Omental fat pad (tissue), 1 donor: ENCODE measurements at regions not wholly inside any gene's neighbourhood (a gene's known extent, or its start where the extent isn't known, plus 50 kb on each side); places are given as distances from the start of the nearest gene placed in this dataset.
"Not testable (repeated sequence)": the region's sequence is repeated elsewhere in the genome, so short reads cannot be mapped to it uniquely, and the experiment has no call there.

Experiments
- ATAC-seq: fragments of 150-250 bp; one replicate; pipeline ENCODE4 v1.9.1; 2016; ENCODE audit warnings: mild to moderate bottlenecking, moderate library complexity; ENCODE audit not compliant: low FRiP score
- DNase-seq: peaks from one replicate; pipeline ENCODE4 v3.0.0-alpha.2; 2019; ENCODE audit warnings: low spot score

DNA sequence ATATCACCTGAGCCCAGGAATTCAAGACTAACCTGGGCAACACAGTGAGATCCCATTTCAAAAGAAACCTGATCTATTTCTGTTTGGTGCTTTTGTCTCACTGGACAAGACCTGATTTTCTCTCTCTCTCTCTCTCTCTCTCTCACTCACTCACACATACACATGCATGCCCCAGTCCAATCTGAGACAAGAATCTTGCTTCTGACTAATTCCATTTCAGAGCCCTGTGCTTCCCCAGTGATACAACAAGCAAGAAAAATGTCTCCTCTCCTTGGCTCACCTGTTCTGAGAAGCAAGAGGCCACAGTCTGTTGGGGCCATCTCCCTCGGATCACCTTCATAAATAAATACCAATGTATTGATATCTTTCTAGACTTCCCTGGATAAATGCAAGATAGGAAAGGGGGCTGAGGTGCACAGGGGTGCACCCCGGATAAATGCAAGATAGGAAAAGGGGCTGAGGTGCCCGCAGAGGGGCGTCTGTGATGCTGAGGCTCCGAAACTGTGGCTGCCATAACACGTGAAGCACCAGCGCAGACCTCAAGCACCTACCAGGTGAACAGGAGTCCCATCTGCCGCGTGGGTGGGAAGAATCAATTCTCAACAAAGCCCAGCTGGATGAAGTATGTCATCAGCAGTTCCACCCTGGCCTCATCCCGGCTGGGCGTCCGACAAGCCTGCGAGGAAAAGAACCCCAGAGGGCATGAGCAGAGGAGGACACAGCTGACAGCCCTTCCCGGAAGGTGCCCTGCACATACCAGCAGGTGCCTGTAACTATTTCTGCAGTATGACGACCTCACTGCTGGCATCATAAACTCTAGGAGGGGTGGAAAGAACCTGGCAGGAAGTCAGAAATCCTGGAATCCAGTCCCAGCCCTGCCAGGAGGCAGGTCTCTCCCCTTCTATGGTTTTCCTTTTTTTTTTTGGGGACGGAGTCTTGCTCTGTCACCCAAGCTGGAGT lies 280.0 kb downstream of the GOLGA6L6 start:
- not testable (repeated sequence) for ATAC-seq, DNase-seq

DNA sequence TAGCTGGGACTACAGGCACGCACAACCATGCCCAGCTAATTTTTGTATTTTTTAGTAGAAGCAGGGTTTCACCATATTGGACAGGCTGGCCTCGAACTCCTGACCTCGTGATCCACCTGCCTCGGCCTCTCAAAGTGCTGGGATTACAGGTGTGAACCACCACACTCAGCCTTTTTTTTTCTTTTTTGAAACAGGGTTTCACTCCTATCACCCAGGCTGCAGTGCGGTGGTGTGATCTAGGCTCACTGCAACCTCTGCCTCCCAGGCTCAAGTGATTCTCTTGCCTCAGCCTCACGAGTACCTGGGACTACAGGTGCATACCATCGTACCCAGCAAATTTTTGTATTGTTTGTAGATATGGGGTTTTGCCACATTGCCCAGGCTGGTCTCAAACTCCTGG lies 280.9 kb downstream of the GOLGA6L6 start:
- ATAC-seq, DNase-seq: not testable (repeated sequence)

DNA sequence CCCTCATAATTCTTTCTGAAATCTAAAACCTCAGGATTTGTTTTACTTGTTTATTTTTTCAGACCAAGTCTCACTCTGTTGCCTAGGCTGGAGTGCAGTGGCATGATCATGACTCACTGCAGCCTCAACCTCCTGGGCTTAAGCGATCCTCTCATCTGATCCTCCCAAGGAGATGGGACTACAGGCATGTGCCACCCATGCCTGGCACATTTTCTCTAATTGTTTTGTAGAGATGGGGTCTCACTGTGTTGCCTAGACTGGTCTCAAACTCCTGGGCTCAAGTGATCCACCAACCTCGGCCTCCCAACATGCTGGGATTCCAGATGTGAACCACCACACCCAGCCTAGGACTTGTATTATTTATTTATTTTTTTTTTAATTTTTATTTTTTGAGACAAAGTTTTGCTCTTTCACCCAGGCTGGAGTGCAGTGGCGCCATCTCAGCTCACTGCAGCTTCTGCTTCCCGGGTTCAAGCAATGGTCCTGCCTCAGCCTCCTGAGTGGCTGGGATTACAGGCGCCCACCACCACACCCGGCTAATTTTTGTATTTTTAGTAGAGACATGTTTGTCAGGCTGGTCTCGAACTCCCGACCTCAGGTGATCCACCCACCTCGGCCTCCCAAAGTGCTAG lies 281.9 kb downstream of the GOLGA6L6 start:
- ATAC-seq, DNase-seq: not testable (repeated sequence)

DNA sequence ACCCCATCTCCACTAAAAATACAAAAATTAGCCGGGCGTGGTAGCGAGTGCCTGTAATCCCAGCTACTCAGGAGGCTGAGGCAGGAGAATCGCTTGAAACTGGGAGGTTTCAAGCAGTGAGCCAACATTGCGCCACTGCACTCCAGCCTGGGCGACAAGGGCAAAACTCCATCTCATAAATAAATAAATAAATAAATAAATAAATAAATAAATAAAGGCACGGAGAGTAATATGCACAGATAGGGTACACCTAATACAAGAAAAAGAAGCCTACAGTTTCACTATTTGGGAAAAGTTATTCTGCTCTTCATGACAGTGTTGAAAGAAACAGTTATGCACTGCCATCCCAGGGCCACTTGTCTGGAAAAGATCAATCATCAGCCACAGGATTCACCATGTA lies 285.2 kb downstream of the GOLGA6L6 start:
- ATAC-seq, DNase-seq: not testable (repeated sequence)

DNA sequence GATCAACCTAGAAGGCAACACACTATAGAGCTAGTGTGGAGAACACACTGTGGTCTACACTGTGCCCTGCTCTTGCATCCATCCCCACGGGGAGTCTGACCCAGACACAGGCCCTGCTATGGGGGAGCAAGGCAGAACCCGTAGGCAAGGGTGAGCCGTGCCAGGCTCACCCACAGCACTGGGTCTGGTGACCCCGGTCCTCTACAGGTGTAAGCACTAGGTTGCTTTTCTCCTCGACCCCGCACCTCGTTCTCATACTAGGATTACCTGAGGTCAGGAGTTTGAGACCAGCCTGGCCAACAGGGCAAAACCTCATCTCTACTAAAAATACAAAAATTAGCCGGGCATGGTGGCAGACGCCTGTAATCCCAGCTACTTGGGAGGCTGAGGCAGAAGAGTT lies 286.0 kb downstream of the GOLGA6L6 start:
- ATAC-seq, DNase-seq: not testable (repeated sequence)

DNA sequence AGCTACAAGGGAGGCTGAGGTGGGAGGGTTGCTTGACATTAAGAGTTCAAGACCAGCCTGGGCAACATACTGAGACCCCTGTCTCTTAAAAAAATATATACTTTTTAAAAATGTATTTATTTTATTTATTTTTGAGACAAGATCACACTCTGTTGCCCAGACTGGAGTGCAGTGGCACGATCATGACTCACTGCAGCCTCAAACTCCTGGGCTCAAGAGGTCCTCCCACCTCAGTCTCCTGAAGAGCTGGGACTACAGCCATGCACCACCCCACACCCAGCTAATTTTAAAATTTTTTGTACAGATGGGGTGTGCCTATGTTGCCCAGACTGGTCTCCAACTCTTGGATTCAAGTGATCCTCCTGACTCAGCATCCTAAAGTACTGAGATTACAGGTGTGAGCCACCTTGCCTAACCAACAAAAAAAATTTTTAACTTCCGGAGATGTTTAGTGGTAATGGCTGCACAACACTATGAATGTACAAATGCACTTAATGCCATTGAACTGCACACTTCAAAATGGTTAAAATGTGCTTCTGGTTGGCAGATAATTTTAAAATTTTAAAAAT lies 288.5 kb downstream of the GOLGA6L6 start:
- ATAC-seq, DNase-seq: not testable (repeated sequence)

DNA sequence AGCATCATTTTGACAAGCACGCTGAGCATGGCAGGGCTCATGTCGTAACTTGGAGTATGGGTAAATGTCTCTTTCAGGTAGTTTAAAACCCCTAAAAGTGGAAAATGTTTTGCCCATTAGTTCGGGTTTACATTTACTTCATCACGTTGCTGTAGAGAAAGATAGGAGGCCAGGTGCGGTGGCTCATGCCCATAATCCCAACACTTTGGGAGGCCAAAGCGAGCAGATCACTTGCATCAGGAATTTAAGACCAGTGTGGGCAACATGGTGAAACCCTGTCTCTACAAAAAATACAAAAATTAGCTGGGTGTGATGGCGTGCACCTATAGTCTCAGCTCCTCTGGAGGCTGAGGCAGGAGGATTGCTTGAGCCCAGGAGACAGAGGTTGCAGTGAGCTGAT lies 289.6 kb downstream of the GOLGA6L6 start:
- DNase-seq, ATAC-seq: not testable (repeated sequence)

DNA sequence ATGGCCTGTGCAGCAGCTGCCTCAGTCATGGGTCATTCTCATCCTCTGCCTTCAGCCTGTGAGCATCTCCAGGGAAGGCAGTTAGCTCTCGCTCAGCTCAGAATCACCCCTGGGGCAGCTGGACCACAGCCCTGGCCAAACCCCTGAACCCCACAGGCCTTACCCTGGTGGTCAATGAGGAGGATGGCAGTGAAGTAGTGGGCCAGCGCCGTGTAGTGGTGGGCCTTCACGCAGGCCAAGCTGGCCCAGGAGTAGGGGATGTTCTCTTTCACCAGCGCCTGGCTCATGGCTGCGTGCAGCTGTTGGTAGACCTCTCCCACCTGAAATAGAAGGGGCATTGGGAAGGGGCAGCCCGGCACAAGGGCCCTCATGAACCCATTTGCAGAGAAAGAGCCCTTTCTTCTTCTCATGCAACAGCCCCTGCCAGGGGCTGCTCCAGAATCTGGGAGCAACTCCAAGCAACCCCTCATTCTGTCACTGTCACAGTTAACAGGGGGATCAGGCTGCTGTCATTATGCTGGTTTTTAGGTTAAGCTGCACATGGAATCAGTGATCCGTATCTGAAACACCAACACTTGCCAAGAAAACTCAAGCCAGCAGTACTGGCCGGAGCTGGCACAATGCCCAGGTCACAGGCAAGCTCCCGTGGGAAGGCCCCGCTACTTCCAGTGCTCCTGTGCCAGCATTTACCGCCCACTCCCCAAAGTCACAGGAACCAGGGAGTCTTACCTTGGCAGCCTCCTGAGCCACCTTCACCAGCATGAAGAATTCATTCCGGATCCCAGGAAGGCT lies 290.2 kb downstream of the GOLGA6L6 start:
- ATAC-seq, DNase-seq: not testable (repeated sequence)

DNA sequence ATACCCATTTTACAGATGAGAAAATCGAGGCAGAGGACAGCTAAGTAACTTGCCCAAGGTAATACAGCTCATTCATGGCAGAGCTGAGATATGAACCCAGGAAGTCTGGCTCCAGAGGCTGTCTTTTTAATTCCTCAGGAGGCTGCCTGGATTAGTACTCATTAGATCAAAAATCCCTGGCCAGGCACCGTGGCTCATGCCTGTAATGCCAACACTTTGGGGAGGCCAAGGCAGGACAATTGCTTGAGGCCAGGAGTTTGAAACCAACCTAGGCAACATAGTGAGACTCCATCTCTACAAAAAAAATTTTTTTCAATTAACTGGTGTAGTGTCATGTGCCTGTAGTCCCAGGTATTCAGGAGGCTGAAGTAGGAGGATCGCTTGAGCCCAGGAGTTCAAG lies 291.4 kb downstream of the GOLGA6L6 start:
- not testable (repeated sequence) for ATAC-seq, DNase-seq

DNA sequence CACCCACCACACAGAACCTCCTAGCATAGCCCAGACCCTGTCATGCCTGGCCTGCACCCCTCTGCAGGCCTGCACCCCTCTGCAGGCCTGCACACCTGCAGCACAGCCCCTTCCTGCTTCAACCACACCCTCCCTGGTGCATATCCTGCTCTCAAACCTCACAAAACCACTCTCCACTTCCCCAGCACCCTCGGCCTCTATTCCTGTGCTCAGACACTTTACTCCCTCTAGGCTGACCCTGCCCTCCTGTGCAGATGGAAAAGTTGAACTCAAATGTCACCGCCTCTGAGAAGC lies 292.0 kb downstream of the GOLGA6L6 start:
- DNase-seq, ATAC-seq: not testable (repeated sequence)

DNA sequence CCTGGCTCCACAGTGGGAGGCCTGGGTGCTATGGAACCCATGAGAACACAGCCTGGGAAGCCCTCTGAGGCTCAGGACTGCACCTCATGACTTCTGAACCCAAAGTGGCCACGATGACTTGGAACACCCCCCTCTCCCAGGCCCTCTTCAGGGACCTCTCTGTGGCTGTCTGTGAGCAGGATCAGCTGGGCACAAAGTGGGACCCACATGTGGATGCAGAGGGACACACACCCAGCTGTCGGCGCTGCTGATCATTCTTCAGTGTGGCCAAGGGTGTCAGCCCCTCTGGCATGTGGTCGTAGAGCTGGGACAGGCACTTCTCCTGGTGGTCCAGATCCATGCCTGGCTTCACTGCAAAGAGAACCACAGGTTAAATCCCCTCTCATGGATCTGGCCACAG lies 293.2 kb downstream of the GOLGA6L6 start:
- not testable (repeated sequence) for DNase-seq, ATAC-seq

DNA sequence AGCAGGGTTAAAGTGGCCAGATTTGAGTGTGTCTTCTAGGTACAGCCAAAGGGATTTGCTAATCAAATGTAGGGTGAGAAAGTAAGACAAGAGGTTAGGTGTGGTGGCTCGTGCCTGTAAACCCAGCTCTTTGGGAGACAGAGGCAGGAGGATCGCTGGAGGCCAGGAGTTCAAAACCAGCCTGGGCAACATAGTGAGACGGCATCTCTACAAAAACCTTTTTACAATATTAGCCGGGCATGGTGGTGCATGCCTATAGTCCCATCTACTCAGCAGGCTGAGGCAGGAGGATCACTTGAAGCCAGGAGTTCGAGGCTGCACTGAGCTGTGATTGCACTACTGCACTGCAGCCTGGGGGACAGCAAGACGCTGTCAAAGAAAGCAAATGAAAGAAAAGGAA lies 294.5 kb downstream of the GOLGA6L6 start:
- ATAC-seq, DNase-seq: not testable (repeated sequence)

DNA sequence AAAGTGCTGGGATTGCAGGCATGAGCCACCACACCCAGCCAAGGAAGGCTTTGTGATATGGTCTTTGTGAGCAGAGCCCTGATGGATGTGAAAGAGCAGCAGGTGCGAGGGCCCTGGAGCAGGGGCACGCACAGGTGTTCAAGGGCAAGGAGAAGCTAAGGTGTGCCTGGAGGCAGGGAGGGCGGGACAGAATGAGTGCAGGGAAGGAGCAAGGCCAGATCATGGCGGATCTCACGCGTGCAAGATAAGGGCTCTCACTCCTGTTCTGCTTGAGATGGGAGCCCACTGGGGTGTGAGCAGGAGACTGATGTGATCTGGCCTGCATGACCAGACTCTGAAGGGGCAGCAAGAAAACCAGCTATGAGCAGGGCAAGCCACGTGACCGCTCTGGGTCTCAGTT lies 295.0 kb downstream of the GOLGA6L6 start:
- DNase-seq, ATAC-seq: not testable (repeated sequence)

DNA sequence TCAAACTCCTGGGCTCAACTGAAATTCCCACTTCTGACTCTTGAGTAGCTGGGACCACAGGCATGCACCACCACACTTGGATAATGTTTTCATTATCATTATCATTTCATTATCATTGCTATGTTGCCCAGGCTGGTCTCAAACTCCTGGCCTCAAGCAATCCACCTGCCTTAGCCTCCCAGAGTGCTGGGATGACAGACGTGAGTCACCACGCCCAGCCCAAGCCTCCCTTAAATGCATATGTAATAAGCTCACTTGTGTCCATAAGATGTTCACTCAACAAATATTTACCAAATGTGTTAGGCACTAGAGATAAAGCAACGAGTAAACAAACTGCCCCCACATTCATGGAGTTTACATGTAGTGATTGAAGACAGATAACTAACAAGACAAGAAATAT lies 295.7 kb downstream of the GOLGA6L6 start:
- not testable (repeated sequence) for DNase-seq, ATAC-seq

DNA sequence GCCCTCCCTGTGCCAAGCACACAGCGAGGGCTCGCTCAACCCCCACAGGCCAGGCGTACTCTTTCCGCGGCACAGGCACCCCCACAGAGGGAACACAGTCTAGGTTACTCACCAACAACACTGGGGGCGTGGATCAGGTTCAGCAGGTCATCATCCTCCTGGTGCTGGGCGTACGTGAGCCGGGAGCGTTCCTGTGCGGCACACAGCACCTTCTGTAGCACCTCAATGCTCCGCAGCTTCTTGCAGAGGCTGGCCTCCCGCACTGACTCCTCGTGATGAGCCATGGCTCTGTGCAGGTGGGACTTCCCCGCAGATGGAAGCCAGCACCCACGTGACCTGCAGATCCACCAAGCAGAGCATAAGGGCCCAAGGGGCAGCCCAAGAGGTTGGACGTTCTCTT lies 296.8 kb downstream of the GOLGA6L6 start:
- not testable (repeated sequence) for ATAC-seq, DNase-seq

DNA sequence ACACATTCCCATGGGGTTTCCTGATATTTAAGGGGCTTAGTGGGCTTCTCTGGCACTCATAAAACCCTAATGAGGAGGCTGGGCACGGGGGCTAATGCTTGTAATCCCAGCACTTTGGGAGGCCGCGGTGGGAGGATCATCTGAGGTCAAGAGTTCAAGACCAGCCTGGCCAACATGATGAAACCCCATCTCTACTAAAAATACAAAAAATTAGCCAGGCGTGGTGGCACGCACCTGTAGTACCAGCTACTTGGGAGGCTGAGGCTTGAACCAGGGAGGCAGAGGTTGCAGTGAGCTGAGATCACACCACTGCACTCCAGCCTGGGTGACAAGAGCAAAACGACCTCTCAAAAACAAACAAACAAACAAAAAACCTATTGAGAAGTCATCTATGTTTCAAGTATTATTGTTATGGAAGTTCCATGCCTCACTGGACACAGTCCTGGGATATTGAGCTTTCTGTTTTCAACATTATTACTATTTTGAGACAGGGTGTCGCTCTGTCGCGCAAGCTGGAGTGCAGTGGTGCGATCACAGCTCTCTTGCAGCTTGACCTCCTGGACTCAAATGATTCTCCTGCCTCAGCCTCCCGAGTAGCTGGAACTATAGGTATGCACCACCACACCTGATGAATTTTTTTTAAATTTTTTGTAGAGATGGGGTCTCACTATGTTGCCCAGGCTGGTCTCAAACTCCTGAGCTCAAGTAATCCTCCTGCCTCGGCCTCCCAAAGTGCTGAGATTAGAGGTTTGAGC lies 297.9 kb downstream of the GOLGA6L6 start:
- ATAC-seq, result not testable (repeated sequence)

DNA sequence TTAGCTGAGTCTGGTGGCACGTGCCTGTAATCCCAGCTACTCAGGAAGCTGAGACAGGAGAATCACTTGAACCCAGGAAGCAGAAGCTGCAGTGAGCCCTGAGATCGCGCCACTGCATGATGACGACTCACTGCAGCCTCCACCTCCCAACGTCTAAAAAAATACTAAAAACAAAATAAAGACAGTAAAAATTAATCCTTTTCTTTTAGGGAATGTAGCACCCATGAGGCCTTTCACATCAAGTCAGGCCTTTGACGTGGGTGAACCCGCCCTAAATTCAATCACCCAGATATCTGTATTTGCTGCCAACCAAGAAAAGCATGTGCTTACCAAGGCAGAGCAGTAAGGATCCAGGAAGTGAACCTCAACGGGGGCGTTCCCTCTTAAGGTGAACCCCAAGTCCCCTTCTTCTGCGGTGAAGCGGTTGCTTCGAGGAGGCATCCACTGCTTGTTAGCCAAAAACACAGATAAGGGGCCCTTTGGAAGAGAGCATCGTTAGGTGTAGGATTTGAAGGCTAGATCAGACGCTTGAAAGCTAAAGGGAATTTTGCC lies 301.2 kb downstream of the GOLGA6L6 start:
- not testable (repeated sequence) for DNase-seq, ATAC-seq

More for the DNA sequence above, 297.9 kb downstream of the GOLGA6L6 start:
- not testable (repeated sequence) for DNase-seq

DNA sequence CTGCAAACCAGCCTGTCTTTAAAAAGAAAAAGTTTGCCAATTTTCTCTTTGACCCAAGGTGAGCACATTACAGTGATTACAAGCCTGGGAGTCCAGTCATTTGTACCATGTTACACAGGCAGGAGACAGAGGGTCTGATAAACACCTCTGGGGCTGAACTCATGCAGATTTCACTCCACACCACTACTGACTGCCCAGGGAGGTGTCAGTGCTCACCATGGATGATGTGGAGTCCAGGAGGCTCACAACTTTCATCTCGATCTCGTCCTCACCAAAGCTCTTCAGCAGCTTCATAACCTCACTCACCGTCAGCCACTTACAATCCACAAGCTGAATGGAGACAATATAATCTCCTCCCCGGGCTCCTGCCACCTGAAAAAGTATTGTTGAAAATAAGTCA lies 302.4 kb downstream of the GOLGA6L6 start:
- ATAC-seq, DNase-seq: not testable (repeated sequence)
